GM19099 (cell line): ENCODE measurements at regions not wholly inside any gene's neighbourhood (a gene's known extent, or its start where the extent isn't known, plus 50 kb on each side); places are given as distances from the start of the nearest gene placed in this dataset.

Experiments
- POLR2A ChIP-seq: IDR thresholded peaks from 3 replicates; pipeline ENCODE4 v1.6.1; 2011; ENCODE audit warnings: low read depth; ENCODE audit not compliant: insufficient read length; ENCODE audit errors: extremely low read depth

- no peak for TF ChIP-seq POLR2A
Observed at GRCh38 chr20:6184086-6184485, 61.3 kb upstream of the FERMT1 start.

- no peak for TF ChIP-seq POLR2A
Observed at GRCh38 chr20:6180531-6180930, 57.7 kb upstream of the FERMT1 start.

GRCh38 chr20:6178537-6178936 lies 55.7 kb upstream of the FERMT1 start:
- TF ChIP-seq POLR2A: no peak

- TF ChIP-seq POLR2A: no peak
Observed at GRCh38 chr20:6173481-6173880, 50.7 kb upstream of the FERMT1 start.
